ENCODE measurements at regions not wholly inside any gene's neighbourhood (a gene's known extent, or its start where the extent isn't known, plus 50 kb on each side); places are given as distances from the start of the nearest gene placed in this dataset.
"Not testable (repeated sequence)": the region's sequence is repeated elsewhere in the genome, so short reads cannot be mapped to it uniquely, and the experiment has no call there.

GRCh38 chr3:98681486-98681885 is 81.7 kb upstream of the ST3GAL6 start:
- intact Hi-C loops (cut with DNase I), result no loop called here
- H3K27ac ChIP-seq, result no peak overlapping the region
- DNase-seq (no peak), ATAC-seq (no peak)
- H3K4me1 ChIP-seq, result no peaks in the 10 kb centered on the region
- no peaks in the 10 kb centered on the region for H3K27me3 ChIP-seq
- H3K9me3 ChIP-seq, result peaks cover 0 to 3% (median 0%) of the 10 kb centered on the region in 12 donors
- H3K4me3 ChIP-seq, result no peak overlapping the region
- 88 to 96% (median 92%) methylated on average over 7 of the region's 7 CpGs for WGBS, 4 donors
- TF ChIP-seq CTCF (IDR thresholded peaks at IDR 0.05), result no peak
- no peak for TF ChIP-seq POLR2A (IDR thresholded peaks at IDR 0.05)
- H3K36me3 ChIP-seq, result no peaks in the 10 kb centered on the region

- DNase-seq; H3K27me3 ChIP-seq; H3K4me3 ChIP-seq; intact Hi-C loops (cut with DNase I); H3K36me3 ChIP-seq; H3K4me1 ChIP-seq; H3K27ac ChIP-seq; ATAC-seq: not testable (repeated sequence)
- WGBS, 4 donors, result 81 to 89% (median 85%) methylated on average over 6 of the region's 6 CpGs
- H3K9me3 ChIP-seq, result peaks cover 0 to 12% (median 0%) of the 10 kb centered on the region in 12 donors
Measured at GRCh38 chr3:98682391-98682790, 80.7 kb upstream of the ST3GAL6 start.

- TF ChIP-seq CTCF (IDR thresholded peaks at IDR 0.05) (no peak), POLR2A (IDR thresholded peaks at IDR 0.05) (no peak)
- WGBS, 4 donors, result 88 to 95% (median 90%) methylated on average over 5 of the region's 5 CpGs
- ATAC-seq (no peak), DNase-seq (no peak)
- no peaks in the 10 kb centered on the region for H3K36me3 ChIP-seq
- peaks cover 0 to 20% (median 0%) of the 10 kb centered on the region in 12 donors for H3K9me3 ChIP-seq
- peaks cover 0 to 13% (median 0%) of the 10 kb centered on the region in 12 donors for H3K4me1 ChIP-seq
- no peak overlapping the region for H3K4me3 ChIP-seq
- intact Hi-C loops (cut with DNase I), result no loop called here
- H3K27me3 ChIP-seq, result no peaks in the 10 kb centered on the region
- no peak overlapping the region for H3K27ac ChIP-seq
Measured at GRCh38 chr3:98688363-98688762, 74.8 kb upstream of the ST3GAL6 start.

- DNase-seq (no peak), ATAC-seq (peak in 3 of 4 donors; percentile 34 to 75 (median 73))
- 88 to 95% (median 94%) methylated on average over 2 of the region's 2 CpGs for WGBS, 4 donors
- intact Hi-C loops (cut with DNase I), result loop anchor here in 2 of 10 donors (5.0 kb wide), 2 partner anchors 41 to 96 kb away; no protein-coding TSS in a partner anchor
- H3K36me3 ChIP-seq, result no peaks in the 10 kb centered on the region
- H3K27ac ChIP-seq, result peak overlapping the region in 3 of 12 donors; percentile 32 to 79 (median 55)
- TF ChIP-seq CTCF (IDR thresholded peaks at IDR 0.05) (no peak), POLR2A (IDR thresholded peaks at IDR 0.05) (no peak)
- peaks cover 0 to 14% (median 0%) of the 10 kb centered on the region in 12 donors for H3K4me1 ChIP-seq
- H3K9me3 ChIP-seq, result peaks cover 0 to 20% (median 0%) of the 10 kb centered on the region in 12 donors
- H3K4me3 ChIP-seq, result no peak overlapping the region
- no peaks in the 10 kb centered on the region for H3K27me3 ChIP-seq
Measured at GRCh38 chr3:98690876-98691275, 72.3 kb upstream of the ST3GAL6 start.

GRCh38 chr3:98691897-98692296 is 71.2 kb upstream of the ST3GAL6 start:
- peaks cover 0 to 14% (median 0%) of the 10 kb centered on the region in 12 donors for H3K4me1 ChIP-seq
- DNase-seq (no peak), ATAC-seq (peak in 3 of 4 donors; percentile 79 to 94 (median 90))
- peaks cover 0 to 13% (median 0%) of the 10 kb centered on the region in 12 donors for H3K9me3 ChIP-seq
- no peaks in the 10 kb centered on the region for H3K27me3 ChIP-seq
- no peaks in the 10 kb centered on the region for H3K36me3 ChIP-seq
- peak overlapping the region in 6 of 12 donors; percentile 38 to 79 (median 64) for H3K27ac ChIP-seq
- intact Hi-C loops (cut with DNase I), result loop anchor here in 3 of 10 donors (2.0 to 5.0 kb wide), 3 partner anchors 40 to 95 kb away; no protein-coding TSS in a partner anchor
- 15 to 38% (median 23%) methylated on average over 1 of the region's 1 CpG; no CpG with 5 or more reads in 1 of the 4 donors for WGBS, 4 donors
- TF ChIP-seq CTCF (IDR thresholded peaks at IDR 0.05), result no peak
- TF ChIP-seq POLR2A (IDR thresholded peaks at IDR 0.05), result no peak
- H3K4me3 ChIP-seq, result no peak overlapping the region
